Activated CD8-positive, alpha-beta T cell treated with anti-CD3 and anti-CD28 coated beads, Interleukin-2, amount 10 ng/mL, durations not matched to agents 7 days and 5 days (primary cell): ENCODE measurements at regions not wholly inside any gene's neighbourhood (a gene's known extent, or its start where the extent isn't known, plus 50 kb on each side); places are given as distances from the start of the nearest gene placed in this dataset.

ENCODE experiments used
- ATAC-seq: fragments of 150-1000 bp; cut with Tn5 transposase; one replicate; pipeline ENCODE4 v1.10.0; 2021; ENCODE audit warnings: moderate library complexity
- CTCF ChIA-PET: fragments of 350-600 bp; sonication (Branson Sonifier 250); formaldehyde crosslinking; loops from one replicate; lab custom pipeline; 2021; ENCODE audit warnings: antibody characterized with exemption; lab: Charles Lee
- POLR2A ChIA-PET: fragments of 350-600 bp; sonication (Branson Sonifier 250); formaldehyde crosslinking; loops from one replicate; lab custom pipeline; 2021; ENCODE audit warnings: antibody characterized with exemption; lab: Charles Lee
- DNase-seq: peaks from one replicate; pipeline ENCODE4 v3.0.0-alpha.2; 2020
- H3K27ac Mint-ChIP-seq: one replicate; pipeline ENCODE4 v1.8.0; 2021; ENCODE audit warnings: mild to moderate bottlenecking, mixed read lengths
- H3K27me3 Mint-ChIP-seq: one replicate; pipeline ENCODE4 v1.8.0; 2021; ENCODE audit warnings: low read depth, mixed read lengths
- H3K36me3 Mint-ChIP-seq: one replicate; pipeline ENCODE4 v1.8.0; 2021; ENCODE audit warnings: low read depth, mixed read lengths
- H3K4me1 Mint-ChIP-seq: one replicate; pipeline ENCODE4 v1.8.0; 2021; ENCODE audit warnings: low read depth, mixed read lengths
- H3K4me3 Mint-ChIP-seq: one replicate; pipeline ENCODE4 v1.8.0; 2021; ENCODE audit warnings: mild to moderate bottlenecking, mixed read lengths
- H3K9me3 Mint-ChIP-seq: one replicate; pipeline ENCODE4 v1.8.0; 2022; ENCODE audit warnings: mixed read lengths; ENCODE audit not compliant: insufficient read depth

DNA sequence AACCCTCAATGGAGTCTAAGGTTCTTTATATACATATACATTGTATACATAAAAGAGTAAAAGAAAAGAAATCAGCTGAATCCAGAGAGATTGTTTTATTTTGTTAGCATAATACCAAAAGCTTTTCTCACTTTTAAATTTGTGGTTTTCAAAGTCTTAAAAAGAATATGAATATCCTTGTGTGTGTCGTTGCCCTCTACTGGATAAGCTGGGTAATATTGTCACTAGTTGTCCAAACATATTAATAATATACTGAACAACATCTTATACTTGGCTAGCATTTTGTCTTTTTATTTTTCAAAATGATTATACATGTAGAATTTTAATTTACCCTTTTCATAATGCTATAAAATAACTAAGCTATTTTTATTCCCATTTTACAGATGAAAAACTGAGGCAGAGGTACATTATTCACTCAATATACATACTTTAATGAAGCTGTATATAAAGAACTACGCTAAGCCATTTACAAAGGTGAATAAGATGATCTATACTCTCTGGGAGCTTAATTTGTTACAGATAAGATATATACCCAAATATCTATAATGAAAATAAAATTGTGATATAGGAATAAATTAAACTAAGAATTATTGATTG lies 531.7 kb downstream of the TFAP2B start:
- ATAC-seq: no peak
- no peaks in the 10 kb centered on the region for H3K9me3 Mint-ChIP-seq
- CTCF ChIA-PET: interaction anchor here (0.9 kb wide), 1 partner anchor 537 kb away, joined by 3 read pairs; no protein-coding TSS in a partner anchor

DNA sequence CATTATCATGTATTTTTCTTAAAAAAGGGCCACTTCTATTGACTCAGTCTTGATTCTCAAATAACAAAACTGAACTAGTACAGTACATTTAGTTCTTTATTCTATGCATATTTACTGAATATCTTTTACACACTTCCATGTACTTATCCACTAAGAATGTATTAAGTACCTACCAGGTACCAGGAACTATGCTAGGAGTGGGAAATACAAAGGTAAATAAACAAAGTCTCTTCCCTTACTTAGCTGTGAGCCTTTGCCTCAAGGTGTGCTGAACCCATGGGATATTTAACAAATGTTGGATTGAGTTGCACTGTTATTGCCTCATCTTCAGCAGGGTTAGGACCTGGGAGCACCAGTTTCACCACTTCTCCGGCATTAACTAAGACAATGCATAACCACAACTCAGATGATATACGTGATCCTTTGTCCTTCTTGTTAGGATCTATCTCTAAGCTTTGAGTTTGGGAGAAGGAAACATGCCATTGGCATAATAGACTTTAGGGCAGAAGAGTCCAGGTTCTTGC lies 533.9 kb downstream of the TFAP2B start:
- POLR2A ChIA-PET: no interaction called here
- H3K9me3 Mint-ChIP-seq: no peaks in the 10 kb centered on the region
- no peak for ATAC-seq
- H3K27me3 Mint-ChIP-seq: no peaks in the 10 kb centered on the region
- DNase-seq: no peak
- CTCF ChIA-PET: no interaction called here
- no peaks in the 10 kb centered on the region for H3K36me3 Mint-ChIP-seq
- H3K27ac Mint-ChIP-seq: no peak overlapping the region
- no peak overlapping the region for H3K4me3 Mint-ChIP-seq
- no peaks in the 10 kb centered on the region for H3K4me1 Mint-ChIP-seq

More for the DNA sequence above, 531.7 kb downstream of the TFAP2B start:
- Mint-ChIP-seq H3K27me3 (no peaks in the 10 kb centered on the region), H3K4me3 (no peak overlapping the region), H3K27ac (no peak overlapping the region), H3K4me1 (no peaks in the 10 kb centered on the region), H3K36me3 (no peaks in the 10 kb centered on the region)
- DNase-seq: no peak
- POLR2A ChIA-PET: no interaction called here

DNA sequence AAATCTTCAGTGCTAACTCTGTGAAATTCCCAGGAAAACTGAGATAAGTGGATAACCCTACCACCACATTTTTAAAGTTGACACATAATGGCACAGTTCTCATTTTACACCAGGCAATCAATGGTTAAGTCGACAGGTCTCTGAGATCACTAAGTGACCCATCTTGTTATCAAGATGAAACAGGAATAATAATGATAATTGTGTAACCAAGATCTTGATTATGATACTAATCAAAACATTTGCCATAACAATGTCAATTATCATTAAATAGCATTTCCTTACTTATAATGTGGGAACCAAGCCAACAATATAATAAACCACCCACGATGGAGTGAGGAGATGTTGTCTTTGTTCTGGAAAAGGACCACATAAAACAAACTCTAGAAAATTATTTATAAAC lies 541.6 kb downstream of the TFAP2B start:
- ChIA-PET CTCF (no interaction called here), POLR2A (no interaction called here)
- H3K36me3 Mint-ChIP-seq: no peaks in the 10 kb centered on the region
- DNase-seq: no peak
- no peaks in the 10 kb centered on the region for H3K27me3 Mint-ChIP-seq
- no peak overlapping the region for H3K4me3 Mint-ChIP-seq
- H3K4me1 Mint-ChIP-seq: no peaks in the 10 kb centered on the region
- H3K27ac Mint-ChIP-seq: no peak overlapping the region
- no peaks in the 10 kb centered on the region for H3K9me3 Mint-ChIP-seq
- no peak for ATAC-seq

DNA sequence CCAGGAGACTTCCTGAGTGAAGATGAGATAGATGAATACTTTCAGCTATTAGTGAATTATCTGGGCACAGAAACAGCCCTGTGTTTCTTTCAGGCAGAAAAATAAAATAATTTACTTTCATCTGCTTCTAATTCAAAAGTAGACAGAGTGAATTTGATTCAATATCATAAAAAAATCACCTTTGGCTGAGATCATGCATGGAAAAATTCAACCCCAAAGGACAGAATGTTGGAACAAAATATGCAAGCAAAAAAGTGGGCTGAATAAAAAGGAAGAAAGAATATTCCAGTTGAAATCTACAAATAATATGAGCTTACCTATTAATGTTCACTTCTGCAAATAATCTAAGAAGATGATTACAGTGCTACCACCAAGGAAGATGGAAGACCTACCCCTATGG lies 546.9 kb downstream of the TFAP2B start:
- no peaks in the 10 kb centered on the region for H3K9me3 Mint-ChIP-seq

DNA sequence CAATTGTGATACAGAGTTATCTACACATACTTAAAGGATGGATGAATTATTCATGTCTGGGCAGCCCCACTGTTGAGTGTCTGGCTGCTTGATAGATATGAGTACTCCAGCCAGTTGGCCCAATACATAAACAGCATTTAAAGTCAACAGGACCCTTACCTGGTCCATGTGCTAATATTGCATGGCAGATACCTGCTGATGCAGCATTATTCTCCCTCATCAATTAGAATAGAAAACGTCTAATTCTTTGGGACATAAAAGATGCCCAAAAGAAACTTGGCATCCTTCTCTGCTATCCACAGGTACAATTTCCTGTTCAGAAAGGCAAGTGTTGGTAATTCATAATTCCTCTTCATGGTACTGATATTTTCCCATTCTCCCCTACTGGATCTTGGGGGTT lies 550.8 kb downstream of the TFAP2B start:
- ATAC-seq: no peak
- Mint-ChIP-seq H3K4me1 (no peaks in the 10 kb centered on the region), H3K36me3 (no peaks in the 10 kb centered on the region), H3K27ac (no peak overlapping the region), H3K9me3 (no peaks in the 10 kb centered on the region), H3K27me3 (no peaks in the 10 kb centered on the region), H3K4me3 (no peak overlapping the region)
- ChIA-PET CTCF (no interaction called here), POLR2A (no interaction called here)
- DNase-seq: no peak

More for the DNA sequence above, 546.9 kb downstream of the TFAP2B start:
- Mint-ChIP-seq H3K4me3 (no peak overlapping the region), H3K27ac (no peak overlapping the region), H3K27me3 (no peaks in the 10 kb centered on the region), H3K4me1 (no peaks in the 10 kb centered on the region), H3K36me3 (no peaks in the 10 kb centered on the region)
- ATAC-seq (no peak), DNase-seq (no peak)
- ChIA-PET POLR2A (no interaction called here), CTCF (no interaction called here)

DNA sequence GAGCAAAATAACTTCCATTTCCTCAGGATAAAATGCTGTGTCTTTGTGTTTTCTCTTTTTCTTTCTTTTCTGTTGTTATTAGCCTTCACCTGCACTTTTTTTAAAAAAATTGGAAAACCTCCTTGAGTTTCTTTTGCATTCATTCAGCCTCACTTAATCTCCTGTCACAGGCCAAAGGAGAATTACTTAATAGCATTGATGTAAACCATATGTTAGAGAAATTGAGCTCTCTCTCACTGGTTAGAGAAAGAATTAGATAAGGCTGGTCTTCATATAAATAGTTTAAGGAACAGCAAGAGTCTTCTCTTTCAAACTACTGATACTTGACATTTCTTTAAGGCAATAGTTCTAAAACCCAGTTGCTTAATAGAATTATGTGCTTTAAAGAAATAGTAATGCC lies 564.2 kb downstream of the TFAP2B start:
- no peaks in the 10 kb centered on the region for H3K4me1 Mint-ChIP-seq
- no peaks in the 10 kb centered on the region for H3K36me3 Mint-ChIP-seq
- no peak overlapping the region for H3K4me3 Mint-ChIP-seq
- H3K27ac Mint-ChIP-seq: no peak overlapping the region
- H3K27me3 Mint-ChIP-seq: no peaks in the 10 kb centered on the region
- ChIA-PET CTCF (no interaction called here), POLR2A (no interaction called here)
- peaks cover 3% of the 10 kb centered on the region for H3K9me3 Mint-ChIP-seq
- DNase-seq (no peak), ATAC-seq (no peak)

DNA sequence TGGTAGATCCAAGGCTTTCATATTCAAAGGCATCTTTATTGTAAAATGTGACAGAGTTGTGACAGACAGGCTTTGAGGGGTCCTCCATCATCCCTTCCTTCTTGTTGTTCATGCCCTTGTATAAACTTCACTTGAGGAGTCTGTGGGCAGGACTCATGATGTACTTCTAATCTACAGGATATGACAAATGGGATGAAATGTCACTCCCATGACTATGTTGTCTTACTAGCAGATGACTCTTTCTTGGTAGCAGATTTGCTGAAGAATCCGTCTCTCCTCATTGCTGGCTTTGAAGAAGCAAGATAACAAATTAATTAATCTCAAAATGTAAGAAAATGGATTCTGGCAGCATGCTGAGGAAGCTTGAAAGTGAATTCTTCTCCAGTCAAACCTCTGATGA lies 566.1 kb downstream of the TFAP2B start:
- ChIA-PET POLR2A (no interaction called here), CTCF (no interaction called here)

DNA sequence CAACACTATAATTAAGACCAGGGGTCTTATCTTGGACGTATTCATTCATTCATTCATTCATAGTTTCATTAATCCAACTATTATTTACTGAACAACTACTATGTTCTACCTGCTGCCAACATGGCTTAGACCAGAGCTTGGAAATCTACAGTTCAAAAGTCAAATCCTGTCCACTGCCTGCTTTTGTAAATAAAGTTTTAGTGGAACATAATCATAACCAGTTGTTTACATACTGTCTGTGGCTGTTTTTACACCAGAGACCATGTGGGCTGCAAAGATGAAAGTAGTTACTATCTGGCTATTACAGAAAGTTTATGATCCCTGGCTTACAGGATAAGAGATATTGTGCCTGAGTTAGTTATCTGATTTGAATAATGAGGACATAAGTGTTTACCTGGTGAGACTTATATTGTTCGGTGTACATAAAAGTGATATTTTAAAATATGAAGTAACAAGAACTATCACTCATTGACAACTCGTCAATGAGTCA lies 567.7 kb downstream of the TFAP2B start:
- H3K27ac Mint-ChIP-seq: no peak overlapping the region
- H3K4me1 Mint-ChIP-seq: no peaks in the 10 kb centered on the region
- no peaks in the 10 kb centered on the region for H3K27me3 Mint-ChIP-seq
- no peak overlapping the region for H3K4me3 Mint-ChIP-seq
- POLR2A ChIA-PET: no interaction called here
- H3K9me3 Mint-ChIP-seq: peaks cover 3% of the 10 kb centered on the region
- CTCF ChIA-PET: no interaction called here
- ATAC-seq (no peak), DNase-seq (no peak)
- H3K36me3 Mint-ChIP-seq: no peaks in the 10 kb centered on the region

More for the DNA sequence above, 566.1 kb downstream of the TFAP2B start:
- no peaks in the 10 kb centered on the region for H3K27me3 Mint-ChIP-seq
- no peaks in the 10 kb centered on the region for H3K4me1 Mint-ChIP-seq
- peaks cover 3% of the 10 kb centered on the region for H3K9me3 Mint-ChIP-seq
- no peak overlapping the region for H3K27ac Mint-ChIP-seq
- no peak for DNase-seq
- H3K4me3 Mint-ChIP-seq: no peak overlapping the region
- H3K36me3 Mint-ChIP-seq: no peaks in the 10 kb centered on the region
- ATAC-seq: no peak

DNA sequence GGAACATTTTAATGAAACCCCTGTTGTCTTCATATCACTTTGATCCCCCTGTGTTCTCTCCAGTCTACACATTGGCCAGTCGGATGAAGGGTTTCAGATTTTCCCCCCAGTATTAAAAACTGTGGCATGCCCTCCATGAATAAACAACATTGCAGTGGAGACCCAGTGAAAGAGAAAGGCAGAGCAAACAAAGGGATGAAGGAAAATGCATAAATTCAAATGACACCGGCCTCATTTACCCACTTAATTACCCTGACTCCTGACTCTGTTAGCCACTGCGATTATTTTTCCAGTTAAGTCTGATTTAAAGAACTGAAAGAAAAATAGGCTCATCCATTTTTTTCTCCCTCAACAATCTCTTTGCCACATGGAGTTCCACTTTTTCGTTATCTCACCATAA lies 569.2 kb downstream of the TFAP2B start:
- no peak for ATAC-seq
- no peaks in the 10 kb centered on the region for H3K4me1 Mint-ChIP-seq
- ChIA-PET POLR2A (no interaction called here), CTCF (no interaction called here)
- H3K4me3 Mint-ChIP-seq: no peak overlapping the region
- H3K27ac Mint-ChIP-seq: no peak overlapping the region
- no peaks in the 10 kb centered on the region for H3K36me3 Mint-ChIP-seq
- no peaks in the 10 kb centered on the region for H3K27me3 Mint-ChIP-seq
- H3K9me3 Mint-ChIP-seq: peaks cover 3% of the 10 kb centered on the region
- DNase-seq: no peak

DNA sequence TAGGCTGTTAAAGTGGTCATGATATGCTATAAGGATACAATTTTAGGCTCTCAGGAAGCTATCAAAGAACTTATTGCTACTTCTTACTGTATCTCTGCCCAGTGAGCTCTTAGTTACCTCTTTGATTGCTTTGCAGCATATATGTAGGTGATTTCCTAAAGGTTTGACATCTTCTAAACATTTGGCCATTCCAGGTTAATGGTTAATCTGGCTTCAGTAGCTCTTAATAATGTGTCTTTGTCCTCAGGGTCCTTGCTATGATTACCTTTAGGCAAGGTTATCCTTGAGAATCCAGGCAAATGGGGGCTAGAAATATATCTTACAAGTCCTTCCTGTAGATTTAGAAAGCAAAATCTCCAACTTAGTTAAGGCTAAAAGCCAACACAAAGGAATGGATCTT lies 575.4 kb downstream of the TFAP2B start:
- H3K27me3 Mint-ChIP-seq: no peaks in the 10 kb centered on the region
- no peak for ATAC-seq
- H3K27ac Mint-ChIP-seq: no peak overlapping the region
- DNase-seq: no peak
- no peak overlapping the region for H3K4me3 Mint-ChIP-seq
- POLR2A ChIA-PET: no interaction called here
- H3K36me3 Mint-ChIP-seq: no peaks in the 10 kb centered on the region
- H3K4me1 Mint-ChIP-seq: no peaks in the 10 kb centered on the region
- no peaks in the 10 kb centered on the region for H3K9me3 Mint-ChIP-seq
- CTCF ChIA-PET: no interaction called here

DNA sequence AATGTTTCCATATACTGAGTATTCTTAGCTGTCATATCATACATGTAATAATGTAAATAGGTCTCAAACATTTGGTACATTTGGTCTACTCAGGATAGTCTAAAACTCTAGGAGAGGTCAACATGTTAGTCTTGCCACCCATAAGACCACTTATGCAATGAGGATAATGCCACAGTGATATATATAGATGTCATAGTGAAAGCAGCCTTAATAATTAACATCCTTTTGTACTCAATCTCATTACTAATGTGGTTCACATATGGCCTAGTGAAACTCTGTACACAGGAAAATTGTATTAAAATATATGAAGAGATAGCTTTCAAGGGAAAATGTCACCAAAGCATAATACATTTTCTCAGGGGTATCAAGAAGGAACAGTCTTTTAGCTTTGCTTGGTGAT lies 577.9 kb downstream of the TFAP2B start:
- H3K36me3 Mint-ChIP-seq: no peaks in the 10 kb centered on the region
- ATAC-seq: no peak
- no peak overlapping the region for H3K27ac Mint-ChIP-seq
- ChIA-PET CTCF (no interaction called here), POLR2A (no interaction called here)
- H3K27me3 Mint-ChIP-seq: no peaks in the 10 kb centered on the region
- DNase-seq: no peak
- H3K9me3 Mint-ChIP-seq: no peaks in the 10 kb centered on the region
- H3K4me3 Mint-ChIP-seq: no peak overlapping the region
- no peaks in the 10 kb centered on the region for H3K4me1 Mint-ChIP-seq

DNA sequence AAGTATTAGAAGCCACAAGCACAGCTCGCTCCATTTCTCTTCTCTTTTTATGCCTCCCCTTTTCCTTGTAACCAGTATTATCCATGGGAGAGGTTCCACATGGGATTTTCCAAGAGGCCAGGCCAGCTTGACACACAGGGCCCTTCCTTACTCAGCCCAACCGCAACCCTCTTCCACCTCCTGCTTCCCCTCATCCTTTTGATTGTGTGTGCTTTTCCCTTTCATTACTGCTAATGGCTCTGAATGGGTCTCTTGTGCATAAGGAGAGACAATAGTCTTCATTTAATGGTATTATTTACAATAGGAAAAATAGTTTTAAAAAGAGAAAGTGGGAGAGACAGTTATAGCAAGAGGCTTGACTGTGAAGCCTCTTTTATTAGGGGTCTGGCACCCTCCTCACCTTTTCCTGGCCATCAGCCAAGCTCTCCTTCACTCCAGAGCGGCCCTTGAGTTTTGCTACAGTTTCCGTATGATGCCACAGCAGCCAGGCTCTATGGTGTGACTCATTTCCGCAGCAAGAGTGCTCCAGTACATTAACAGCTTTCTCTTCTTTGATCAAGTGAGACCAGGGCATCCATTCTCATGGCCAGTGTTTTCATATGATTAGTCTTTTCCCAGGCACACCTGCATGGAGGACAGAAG lies 579.5 kb downstream of the TFAP2B start:
- ChIA-PET CTCF (no interaction called here), POLR2A (no interaction called here)
- Mint-ChIP-seq H3K4me3 (no peak overlapping the region), H3K9me3 (no peaks in the 10 kb centered on the region), H3K4me1 (no peaks in the 10 kb centered on the region), H3K36me3 (no peaks in the 10 kb centered on the region), H3K27ac (no peak overlapping the region), H3K27me3 (no peaks in the 10 kb centered on the region)
- no peak for DNase-seq
- no peak for ATAC-seq
